Breast epithelium (tissue), 3 donors: ENCODE measurements at regions not wholly inside any gene's neighbourhood (a gene's known extent, or its start where the extent isn't known, plus 50 kb on each side); places are given as distances from the start of the nearest gene placed in this dataset.

Source experiments
- POLR2AphosphoS5 ChIP-seq, 3 donors: sonication (generic); formaldehyde crosslinking; IDR thresholded peaks; one replicate each; pipeline ENCODE4 v1.6.1; 2017; ENCODE audit warnings: antibody characterized with exemption in 3 of 3
- TF ChIP-seq, protein P1 (sequence below), 3 donors: fragments of 450-650 bp; IDR thresholded peaks; one replicate each; pipeline ENCODE4 v1.5.1; 2016 to 2017; ENCODE audit warnings: antibody characterized with exemption in 3 of 3, mild to moderate bottlenecking in 3 of 3, moderate library complexity in 3 of 3

GRCh38 chr6:98716341-98716740 is 118.0 kb upstream of the POU3F2 start:
- TF ChIP-seq, protein P1, sequence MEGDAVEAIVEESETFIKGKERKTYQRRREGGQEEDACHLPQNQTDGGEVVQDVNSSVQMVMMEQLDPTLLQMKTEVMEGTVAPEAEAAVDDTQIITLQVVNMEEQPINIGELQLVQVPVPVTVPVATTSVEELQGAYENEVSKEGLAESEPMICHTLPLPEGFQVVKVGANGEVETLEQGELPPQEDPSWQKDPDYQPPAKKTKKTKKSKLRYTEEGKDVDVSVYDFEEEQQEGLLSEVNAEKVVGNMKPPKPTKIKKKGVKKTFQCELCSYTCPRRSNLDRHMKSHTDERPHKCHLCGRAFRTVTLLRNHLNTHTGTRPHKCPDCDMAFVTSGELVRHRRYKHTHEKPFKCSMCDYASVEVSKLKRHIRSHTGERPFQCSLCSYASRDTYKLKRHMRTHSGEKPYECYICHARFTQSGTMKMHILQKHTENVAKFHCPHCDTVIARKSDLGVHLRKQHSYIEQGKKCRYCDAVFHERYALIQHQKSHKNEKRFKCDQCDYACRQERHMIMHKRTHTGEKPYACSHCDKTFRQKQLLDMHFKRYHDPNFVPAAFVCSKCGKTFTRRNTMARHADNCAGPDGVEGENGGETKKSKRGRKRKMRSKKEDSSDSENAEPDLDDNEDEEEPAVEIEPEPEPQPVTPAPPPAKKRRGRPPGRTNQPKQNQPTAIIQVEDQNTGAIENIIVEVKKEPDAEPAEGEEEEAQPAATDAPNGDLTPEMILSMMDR (IDR thresholded peaks at IDR 0.05): no peak
- no peak for TF ChIP-seq POLR2AphosphoS5 (IDR thresholded peaks at IDR 0.05)
